ENCODE measurements at regions not wholly inside any gene's neighbourhood (a gene's known extent, or its start where the extent isn't known, plus 50 kb on each side); places are given as distances from the start of the nearest gene placed in this dataset.
"Not testable (repeated sequence)": the region's sequence is repeated elsewhere in the genome, so short reads cannot be mapped to it uniquely, and the experiment has no call there.

DNA sequence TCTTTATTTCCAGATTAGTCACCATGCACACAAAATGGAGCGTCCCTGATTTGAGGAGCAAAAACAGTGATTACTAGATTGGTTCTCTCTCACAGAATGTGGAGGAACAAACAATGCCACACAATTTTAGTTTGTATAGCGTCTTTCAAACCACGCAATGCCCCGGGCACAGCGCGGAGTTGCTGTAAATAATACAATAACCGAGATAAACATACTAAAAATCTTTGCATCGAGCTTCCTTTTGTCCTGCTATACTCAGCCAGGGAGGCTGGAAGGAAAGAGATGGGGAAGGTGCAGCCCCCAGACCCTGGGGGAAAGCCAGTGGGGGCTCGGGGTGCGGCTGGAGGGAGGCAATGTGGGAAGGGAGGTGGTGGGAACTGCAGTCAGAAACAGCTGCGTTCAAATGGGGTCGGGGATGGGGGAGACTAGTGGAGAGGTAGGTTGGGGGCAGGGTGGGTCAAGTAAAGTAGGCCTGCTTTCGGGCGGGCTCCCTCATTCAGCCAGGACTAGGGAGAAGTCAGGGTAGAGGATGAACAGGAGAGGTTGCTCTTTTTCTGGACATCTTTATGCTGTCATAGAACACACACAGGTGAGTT is 366.3 kb downstream of the RPS6KC1 start:
- in situ Hi-C loops (cut with MboI; ENCODE audit: low sequenced_read_pairs, unreplicated experiment), result no loop called here
- TF ChIP-seq, protein P1, sequence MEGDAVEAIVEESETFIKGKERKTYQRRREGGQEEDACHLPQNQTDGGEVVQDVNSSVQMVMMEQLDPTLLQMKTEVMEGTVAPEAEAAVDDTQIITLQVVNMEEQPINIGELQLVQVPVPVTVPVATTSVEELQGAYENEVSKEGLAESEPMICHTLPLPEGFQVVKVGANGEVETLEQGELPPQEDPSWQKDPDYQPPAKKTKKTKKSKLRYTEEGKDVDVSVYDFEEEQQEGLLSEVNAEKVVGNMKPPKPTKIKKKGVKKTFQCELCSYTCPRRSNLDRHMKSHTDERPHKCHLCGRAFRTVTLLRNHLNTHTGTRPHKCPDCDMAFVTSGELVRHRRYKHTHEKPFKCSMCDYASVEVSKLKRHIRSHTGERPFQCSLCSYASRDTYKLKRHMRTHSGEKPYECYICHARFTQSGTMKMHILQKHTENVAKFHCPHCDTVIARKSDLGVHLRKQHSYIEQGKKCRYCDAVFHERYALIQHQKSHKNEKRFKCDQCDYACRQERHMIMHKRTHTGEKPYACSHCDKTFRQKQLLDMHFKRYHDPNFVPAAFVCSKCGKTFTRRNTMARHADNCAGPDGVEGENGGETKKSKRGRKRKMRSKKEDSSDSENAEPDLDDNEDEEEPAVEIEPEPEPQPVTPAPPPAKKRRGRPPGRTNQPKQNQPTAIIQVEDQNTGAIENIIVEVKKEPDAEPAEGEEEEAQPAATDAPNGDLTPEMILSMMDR (IDR thresholded peaks at IDR 0.05; ENCODE audit: borderline replicate concordance, control extremely low read depth, extremely low read depth, insufficient read depth, missing control alignments), result no peak
- DNase-seq (ENCODE audit: low spot score), result no peak

DNA sequence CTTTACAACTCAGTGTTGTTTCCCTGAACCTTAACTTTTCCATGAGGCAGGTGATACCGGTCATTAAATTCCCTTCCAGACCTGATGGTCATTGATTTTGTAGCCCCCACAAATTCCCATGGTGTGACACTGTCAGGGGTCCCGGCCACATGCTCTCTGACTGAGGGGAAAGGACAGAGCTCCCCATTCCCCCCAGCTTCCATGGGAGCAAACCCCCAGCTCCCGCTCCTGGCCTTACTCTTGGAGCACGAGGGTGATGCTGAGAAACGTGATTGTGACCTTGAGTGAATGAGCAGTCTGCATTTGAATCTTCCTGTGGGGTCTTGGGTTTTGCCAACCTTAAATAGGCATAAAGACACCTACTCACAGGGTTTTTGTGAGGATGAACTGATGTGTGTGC is 366.8 kb downstream of the RPS6KC1 start:
- TF ChIP-seq, protein P1 (IDR thresholded peaks at IDR 0.05; ENCODE audit: borderline replicate concordance, control extremely low read depth, extremely low read depth, insufficient read depth, missing control alignments), result no peak

DNA sequence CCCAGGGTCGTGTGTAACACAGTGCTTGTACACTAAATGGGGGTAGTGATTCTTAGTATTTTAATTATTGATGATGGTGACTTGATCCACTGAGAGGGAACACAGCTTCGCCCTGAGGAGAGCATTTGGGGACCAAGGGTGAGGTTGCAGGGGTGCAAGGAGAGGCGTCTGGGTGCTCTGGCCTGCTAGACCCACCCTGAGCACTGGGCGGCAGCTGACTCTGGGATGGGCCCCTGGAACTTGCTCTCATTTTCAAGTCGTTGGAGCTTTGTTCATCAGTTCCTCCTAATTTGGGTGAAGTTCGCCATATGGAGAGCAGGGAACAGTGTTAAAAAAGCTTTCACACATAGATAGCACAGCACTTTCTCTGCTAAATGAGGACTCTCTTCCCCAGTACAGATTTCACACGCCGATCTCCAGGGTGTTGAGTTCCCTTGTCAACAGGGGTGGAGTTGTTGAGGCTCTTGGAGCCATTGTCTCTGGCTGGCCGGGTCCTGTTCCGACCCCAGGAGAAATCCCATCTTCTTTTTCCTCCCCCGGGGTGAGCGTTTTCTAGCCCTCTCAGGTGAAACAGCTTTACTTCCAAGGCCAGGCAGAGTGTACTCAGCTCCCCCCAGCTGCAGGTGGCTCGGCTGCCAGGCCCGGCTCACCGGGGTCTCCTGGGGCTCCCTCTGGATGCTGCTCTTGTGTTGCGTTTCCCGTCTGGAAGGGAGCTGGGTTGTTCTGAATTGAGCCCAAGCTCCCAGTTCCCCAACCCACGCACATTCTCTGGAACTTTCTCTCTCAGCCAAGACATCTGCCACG is 367.4 kb downstream of the RPS6KC1 start:
- in situ Hi-C loops (cut with MboI; ENCODE audit: low sequenced_read_pairs, unreplicated experiment), result no loop called here
- no peak for DNase-seq (ENCODE audit: low spot score)
- TF ChIP-seq, protein P1 (IDR thresholded peaks at IDR 0.05; ENCODE audit: borderline replicate concordance, control extremely low read depth, extremely low read depth, insufficient read depth, missing control alignments), result no peak

More for the DNA sequence above, 366.8 kb downstream of the RPS6KC1 start:
- no peak for DNase-seq (ENCODE audit: low spot score)
- in situ Hi-C loops (cut with MboI; ENCODE audit: low sequenced_read_pairs, unreplicated experiment), result no loop called here

DNA sequence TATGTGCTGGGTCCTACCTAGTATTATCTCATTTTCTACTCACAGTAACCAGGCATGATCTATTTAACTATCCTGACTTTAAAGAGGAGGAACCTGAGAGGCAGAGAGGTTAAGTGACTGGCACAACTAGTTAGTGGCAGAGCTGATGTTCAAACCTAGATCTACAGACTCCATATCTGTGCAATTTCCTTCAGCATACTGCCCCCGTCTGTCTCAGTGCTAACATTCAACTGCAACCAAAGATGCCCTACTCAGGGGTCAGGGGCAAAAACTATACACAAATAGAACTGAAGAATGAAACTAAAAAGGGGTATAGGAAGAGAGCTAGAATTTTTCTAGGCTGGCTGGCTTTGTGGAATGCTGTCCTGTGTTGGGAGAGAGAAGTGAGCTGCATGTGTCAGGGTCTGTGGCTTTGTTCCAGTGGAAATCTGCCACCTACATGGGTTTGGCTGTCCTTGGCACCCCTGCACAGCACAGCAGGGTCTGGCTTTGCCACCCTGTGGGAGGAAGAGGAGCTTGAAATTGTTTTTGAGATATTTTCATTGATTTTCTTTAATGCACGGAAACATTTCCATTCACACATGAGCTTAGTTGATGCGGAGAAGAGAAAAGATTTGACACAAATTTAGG is 368.5 kb downstream of the RPS6KC1 start:
- TF ChIP-seq, protein P1 (IDR thresholded peaks at IDR 0.05; ENCODE audit: borderline replicate concordance, control extremely low read depth, extremely low read depth, insufficient read depth, missing control alignments), result no peak
- no peak for DNase-seq (ENCODE audit: low spot score)
- in situ Hi-C loops (cut with MboI; ENCODE audit: low sequenced_read_pairs, unreplicated experiment), result no loop called here

DNA sequence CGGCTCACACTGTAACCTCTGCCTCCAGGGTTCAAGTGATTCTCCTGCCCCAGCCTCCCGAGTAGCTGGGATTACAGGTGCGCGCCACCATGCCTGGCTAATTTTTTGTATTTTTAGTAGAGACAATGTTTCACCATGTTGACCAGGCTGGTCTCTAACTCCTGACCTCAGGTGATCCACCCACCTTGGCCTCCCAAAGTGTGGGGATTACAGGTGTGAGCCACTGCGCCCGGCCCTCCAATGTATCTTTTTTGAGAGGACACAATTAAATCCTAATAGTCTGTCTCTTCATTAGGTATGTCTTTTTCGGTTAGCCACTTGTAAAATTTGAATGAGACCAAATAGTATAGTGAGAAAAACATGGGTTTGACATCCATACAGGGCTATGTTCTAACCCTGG is 370.1 kb downstream of the RPS6KC1 start:
- in situ Hi-C loops (cut with MboI; ENCODE audit: low sequenced_read_pairs, unreplicated experiment); DNase-seq (ENCODE audit: low spot score): not testable (repeated sequence)

DNA sequence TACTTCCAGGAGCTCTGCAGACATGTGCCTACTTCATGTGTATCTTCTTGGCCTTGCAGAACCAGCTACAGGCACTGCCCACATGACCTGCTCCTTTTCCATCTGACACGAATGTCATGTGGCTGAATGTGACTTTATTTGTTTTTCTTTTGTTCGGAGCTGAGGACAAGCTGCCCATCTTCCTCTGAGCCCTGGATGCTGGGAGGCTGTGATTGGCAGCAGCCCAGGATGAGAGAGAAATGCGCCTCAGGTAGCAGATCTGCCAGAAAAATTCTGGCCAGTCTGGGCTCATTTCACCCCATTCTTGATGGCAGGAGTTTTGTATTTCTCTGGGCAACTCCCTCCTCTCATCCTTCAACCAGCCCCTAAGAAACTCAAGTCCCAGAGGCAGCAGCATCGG is 372.0 kb downstream of the RPS6KC1 start:
- TF ChIP-seq, protein P1 (IDR thresholded peaks at IDR 0.05; ENCODE audit: borderline replicate concordance, control extremely low read depth, extremely low read depth, insufficient read depth, missing control alignments), result no peak
- DNase-seq (ENCODE audit: low spot score), result no peak
- in situ Hi-C loops (cut with MboI; ENCODE audit: low sequenced_read_pairs, unreplicated experiment), result no loop called here

DNA sequence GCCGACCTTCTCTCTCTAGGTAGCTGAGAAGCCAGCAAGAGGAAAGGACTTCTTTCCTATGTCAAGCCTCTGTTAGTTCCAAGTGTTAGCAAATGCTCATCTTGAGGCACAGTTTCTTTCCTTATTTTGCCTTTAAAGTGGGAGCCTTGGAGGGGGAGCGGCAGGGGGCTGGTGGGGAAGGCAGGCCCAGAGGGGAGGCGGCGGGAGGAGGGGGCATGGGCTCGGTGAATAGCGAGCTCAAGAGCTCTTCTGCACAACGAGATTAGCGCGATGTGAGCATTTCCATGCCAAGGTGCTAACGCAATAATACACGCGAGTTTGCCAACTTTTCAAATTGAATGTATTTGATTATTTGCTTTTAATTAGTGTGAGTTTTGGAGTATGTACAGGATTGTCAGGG is 372.6 kb downstream of the RPS6KC1 start:
- no peak for DNase-seq (ENCODE audit: low spot score)
- in situ Hi-C loops (cut with MboI; ENCODE audit: low sequenced_read_pairs, unreplicated experiment), result no loop called here
- TF ChIP-seq, protein P1 (IDR thresholded peaks at IDR 0.05; ENCODE audit: borderline replicate concordance, control extremely low read depth, extremely low read depth, insufficient read depth, missing control alignments), result no peak
